H1 (cell line): ENCODE measurements at regions not wholly inside any gene's neighbourhood (a gene's known extent, or its start where the extent isn't known, plus 50 kb on each side); places are given as distances from the start of the nearest gene placed in this dataset.

Experiments used
- ASH2L ChIP-seq: fragments of 200-600, 300-600 bp; sonication (generic); IDR thresholded peaks from one replicate; pipeline ENCODE4 v1.7.1; 2017; ENCODE audit warnings: low read length
- ATF2 ChIP-seq: IDR thresholded peaks from 2 replicates; pipeline ENCODE4 v1.6.1; 2012; ENCODE audit warnings: low read length, inconsistent platforms
- CTCF ChIP-seq, 3 experiments: IDR thresholded peaks; 1 replicate in 2 of 3; 2 replicates in 1 of 3; pipeline versions ENCODE4 v1.5.1 to v1.6.1; 2011; ENCODE audit warnings: low read length in 3 of 3, mild to moderate bottlenecking in 3 of 3, inconsistent platforms in 2 of 3, low read depth in 1 of 3, moderate library complexity in 1 of 3; ENCODE audit not compliant: insufficient read depth in 1 of 3; ENCODE audit errors: control extremely low read depth in 1 of 3
- POLR2AphosphoS5 ChIP-seq: IDR thresholded peaks from 2 replicates; pipeline ENCODE4 v1.6.1; 2011; ENCODE audit warnings: low read depth, low read length
- POU5F1 ChIP-seq: IDR thresholded peaks from 2 replicates; pipeline ENCODE4 v1.6.1; 2011; ENCODE audit warnings: low read depth, mild to moderate bottlenecking, low read length, moderate library complexity
- TCF12 ChIP-seq: IDR thresholded peaks from 2 replicates; pipeline ENCODE4 v1.6.1; 2011; ENCODE audit warnings: low read depth, mild to moderate bottlenecking, low read length

- TF ChIP-seq CTCF (IDR thresholded peaks at IDR 0.05; ENCODE audit: control extremely low read depth in 1 of 3, insufficient read depth in 1 of 3, low read depth in 1 of 3, low read length in 3 of 3) (no peak), ASH2L (no peak), ATF2 (no peak), POLR2AphosphoS5 (no peak), TCF12 (no peak), POU5F1 (no peak)
Measured at GRCh38 chr2:239599299-239599698, 198.5 kb upstream of the HDAC4 start (continued).
